GM23248 (cell line): ENCODE measurements at regions not wholly inside any gene's neighbourhood (a gene's known extent, or its start where the extent isn't known, plus 50 kb on each side); places are given as distances from the start of the nearest gene placed in this dataset.

ENCODE experiments used
- DNase-seq: peaks from one replicate; pipeline ENCODE4 v3.0.0-alpha.2; 2015
- H2AFZ ChIP-seq: fragments of 200-600 bp; sonication (generic); 2 replicates; pipeline ENCODE4 v1.6.1; 2016; ENCODE audit warnings: antibody characterized with exemption
- H3F3A ChIP-seq: fragments of 200-600 bp; sonication (generic); 2 replicates; pipeline ENCODE4 v1.6.1; 2016; ENCODE audit warnings: mild to moderate bottlenecking, antibody characterized with exemption, mixed run types; ENCODE audit not compliant: insufficient read depth
- H3K27ac ChIP-seq: fragments of 200-600 bp; sonication (generic); 2 replicates; pipeline ENCODE4 v1.5.1; 2016; ENCODE audit warnings: mild to moderate bottlenecking
- H3K27me3 ChIP-seq: fragments of 200-600 bp; sonication (generic); replicated peaks from 2 replicates; pipeline ENCODE4 v1.6.1; 2016; ENCODE audit warnings: mild to moderate bottlenecking; ENCODE audit not compliant: insufficient read depth
- H3K36me3 ChIP-seq: fragments of 200-600 bp; sonication (generic); 2 replicates; pipeline ENCODE4 v1.6.1; 2016; ENCODE audit warnings: low read depth, mild to moderate bottlenecking
- H3K4me1 ChIP-seq: fragments of 200-600 bp; sonication (generic); 2 replicates; pipeline ENCODE4 v1.6.1; 2016; ENCODE audit warnings: mild to moderate bottlenecking; ENCODE audit not compliant: insufficient read depth
- H3K4me2 ChIP-seq: fragments of 200-600 bp; sonication (generic); one replicate; pipeline ENCODE4 v1.6.1; 2016; ENCODE audit warnings: mild to moderate bottlenecking; ENCODE audit not compliant: unreplicated experiment
- H3K4me3 ChIP-seq: fragments of 200-600 bp; sonication (generic); 2 replicates; pipeline ENCODE4 v1.5.1; 2016; ENCODE audit warnings: mild to moderate bottlenecking
- H3K79me2 ChIP-seq: fragments of 200-600 bp; sonication (generic); 2 replicates; pipeline ENCODE4 v1.6.1; 2016; ENCODE audit warnings: mild to moderate bottlenecking; ENCODE audit not compliant: insufficient read depth
- H3K9ac ChIP-seq: fragments of 200-600 bp; sonication (generic); 2 replicates; pipeline ENCODE4 v1.6.1; 2016; ENCODE audit warnings: mild to moderate bottlenecking
- H3K9me2 ChIP-seq: fragments of 200-600 bp; sonication (generic); 2 replicates; pipeline ENCODE4 v1.6.1; 2016; ENCODE audit warnings: mixed run types, mild to moderate bottlenecking, moderate library complexity; ENCODE audit not compliant: insufficient read depth
- H3K9me3 ChIP-seq: fragments of 200-600 bp; sonication (generic); one replicate; pipeline ENCODE4 v1.6.1; 2017; ENCODE audit warnings: low read depth
- H4K20me1 ChIP-seq: fragments of 200-600 bp; sonication (generic); 2 replicates; pipeline ENCODE4 v1.6.0; 2016; ENCODE audit not compliant: insufficient read depth
- EZH2 ChIP-seq: fragments of 200-600 bp; sonication (generic); IDR thresholded peaks from 2 replicates; pipeline ENCODE4 v1.6.1; 2018; ENCODE audit warnings: antibody characterized with exemption, mild to moderate bottlenecking; ENCODE audit not compliant: insufficient read depth, poor library complexity, severe bottlenecking
- EZH2phosphoT487 ChIP-seq: fragments of 200-600 bp; sonication (generic); IDR thresholded peaks from 2 replicates; pipeline ENCODE4 v1.6.1; 2018; ENCODE audit warnings: antibody characterized with exemption, moderate library complexity, mild to moderate bottlenecking, low read depth; ENCODE audit not compliant: insufficient read depth
- WGBS, 2 experiments: methylation state at CpG; one replicate each; pipeline ENCODE4 v1.1.6; 2015 to 2017; ENCODE audit warnings: low lambda C conversion rate in 2 of 2, low coverage in 1 of 2; ENCODE audit errors: missing lambda C conversion rate in 2 of 2; 5-methylcytosine and 5-hydroxymethylcytosine counted together
- in situ Hi-C: fragments of 300-500 bp; cut with MboI; formaldehyde crosslinking; loops from 2 replicates; pipeline ENCODE4 v1.15.0; 2020

DNA sequence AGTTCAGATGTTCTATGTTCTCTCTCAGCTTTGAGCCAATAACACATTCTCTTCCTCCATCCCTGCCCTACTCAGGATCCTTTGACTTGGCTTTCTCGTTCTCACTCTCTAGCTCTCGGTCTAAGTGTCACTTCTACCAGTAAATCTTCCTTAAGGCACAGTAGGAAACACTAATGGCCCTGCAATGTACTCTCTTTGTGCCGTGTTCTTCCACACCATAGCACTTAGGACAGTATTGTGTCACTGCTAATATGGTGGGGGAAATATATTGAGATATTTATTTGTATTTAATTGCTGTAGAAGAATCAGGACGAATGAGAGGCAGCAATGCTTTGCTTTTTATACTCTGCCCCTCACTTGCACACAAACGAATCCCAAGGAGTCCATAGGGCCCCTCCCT is 493.1 kb downstream of the SHISA9 start:
- no peak overlapping the region for H2AFZ ChIP-seq
- no peaks in the 10 kb centered on the region for H3K9me3 ChIP-seq
- no peaks in the 10 kb centered on the region for H3K9me2 ChIP-seq
- no peaks in the 10 kb centered on the region for H3K4me1 ChIP-seq
- H3K27ac ChIP-seq = no peak overlapping the region
- H3K79me2 ChIP-seq = no peaks in the 10 kb centered on the region
- no peak overlapping the region for H3K9ac ChIP-seq
- H4K20me1 ChIP-seq = no peaks in the 10 kb centered on the region
- H3K27me3 ChIP-seq = no peaks in the 10 kb centered on the region
- H3K4me2 ChIP-seq = no peak overlapping the region
- H3K36me3 ChIP-seq = no peaks in the 10 kb centered on the region
- DNase-seq = no peak
- H3F3A ChIP-seq = no peaks in the 10 kb centered on the region
- in situ Hi-C loops = no loop called here
- TF ChIP-seq EZH2 = no peak
- TF ChIP-seq EZH2phosphoT487 = no peak
- WGBS, 2 experiments = 3 to 5% methylated on average over 5 of the region's 5 CpGs
- H3K4me3 ChIP-seq = no peak overlapping the region

GRCh38 chr16:13397126-13397525 is 495.7 kb downstream of the SHISA9 start:
- no peaks in the 10 kb centered on the region for H3F3A ChIP-seq
- WGBS, 2 experiments = 19 to 23% methylated on average over 7 of the region's 7 CpGs
- no peak overlapping the region for H3K4me3 ChIP-seq
- no peaks in the 10 kb centered on the region for H3K36me3 ChIP-seq
- no peak overlapping the region for H3K9ac ChIP-seq
- H3K4me2 ChIP-seq = no peak overlapping the region
- DNase-seq = no peak
- no peak overlapping the region for H2AFZ ChIP-seq
- TF ChIP-seq EZH2phosphoT487 (no peak), EZH2 (no peak)
- no peaks in the 10 kb centered on the region for H3K4me1 ChIP-seq
- no peaks in the 10 kb centered on the region for H3K9me2 ChIP-seq
- no peaks in the 10 kb centered on the region for H3K9me3 ChIP-seq
- H3K79me2 ChIP-seq = no peaks in the 10 kb centered on the region
- no peaks in the 10 kb centered on the region for H3K27me3 ChIP-seq
- in situ Hi-C loops = no loop called here
- no peaks in the 10 kb centered on the region for H4K20me1 ChIP-seq
- H3K27ac ChIP-seq = no peak overlapping the region

GRCh38 chr16:13401641-13402040 is 500.2 kb downstream of the SHISA9 start:
- H4K20me1 ChIP-seq = no peaks in the 10 kb centered on the region
- no peak overlapping the region for H3K4me2 ChIP-seq
- TF ChIP-seq EZH2phosphoT487 = no peak
- no peak for TF ChIP-seq EZH2
- H3K27me3 ChIP-seq = no peaks in the 10 kb centered on the region
- 38 to 45% methylated on average over 4 of the region's 4 CpGs for WGBS, 2 experiments
- H3K27ac ChIP-seq = no peak overlapping the region
- H2AFZ ChIP-seq = no peak overlapping the region
- in situ Hi-C loops = no loop called here
- no peaks in the 10 kb centered on the region for H3K4me1 ChIP-seq
- no peak overlapping the region for H3K9ac ChIP-seq
- no peaks in the 10 kb centered on the region for H3F3A ChIP-seq
- no peaks in the 10 kb centered on the region for H3K79me2 ChIP-seq
- no peak for DNase-seq
- H3K4me3 ChIP-seq = no peak overlapping the region
- no peaks in the 10 kb centered on the region for H3K9me3 ChIP-seq
- H3K36me3 ChIP-seq = no peaks in the 10 kb centered on the region
- no peaks in the 10 kb centered on the region for H3K9me2 ChIP-seq

GRCh38 chr16:13402601-13403000 is 501.2 kb downstream of the SHISA9 start:
- H3K4me2 ChIP-seq = no peak overlapping the region
- H3K27me3 ChIP-seq = no peaks in the 10 kb centered on the region
- no peak overlapping the region for H3K27ac ChIP-seq
- H3K9ac ChIP-seq = no peak overlapping the region
- no peaks in the 10 kb centered on the region for H3K9me3 ChIP-seq
- in situ Hi-C loops = no loop called here
- WGBS, 2 experiments = 51 to 52% methylated on average over 12 of the region's 12 CpGs
- H3K36me3 ChIP-seq = no peaks in the 10 kb centered on the region
- no peaks in the 10 kb centered on the region for H3K79me2 ChIP-seq
- DNase-seq = no peak
- H3K9me2 ChIP-seq = no peaks in the 10 kb centered on the region
- H4K20me1 ChIP-seq = no peaks in the 10 kb centered on the region
- no peak overlapping the region for H3K4me3 ChIP-seq
- no peaks in the 10 kb centered on the region for H3F3A ChIP-seq
- no peaks in the 10 kb centered on the region for H3K4me1 ChIP-seq
- no peak overlapping the region for H2AFZ ChIP-seq
- TF ChIP-seq EZH2phosphoT487 = no peak
- no peak for TF ChIP-seq EZH2

- Histone ChIP-seq H3K9me3 (no peaks in the 10 kb centered on the region), H3K4me2 (no peak overlapping the region), H3K27me3 (no peaks in the 10 kb centered on the region), H3K36me3 (no peaks in the 10 kb centered on the region), H3K9me2 (no peaks in the 10 kb centered on the region), H3K79me2 (no peaks in the 10 kb centered on the region), H2AFZ (no peak overlapping the region), H4K20me1 (no peaks in the 10 kb centered on the region), H3K4me1 (no peaks in the 10 kb centered on the region), H3K9ac (no peak overlapping the region), H3K4me3 (no peak overlapping the region), H3K27ac (no peak overlapping the region), H3F3A (no peaks in the 10 kb centered on the region)
- in situ Hi-C loops = no loop called here
- no peak for DNase-seq
- TF ChIP-seq EZH2phosphoT487 = no peak
- no peak for TF ChIP-seq EZH2
Measured at GRCh38 chr16:13403326-13403725, 501.9 kb downstream of the SHISA9 start.
